Mammary epithelial cell (primary cell): ENCODE measurements at regions not wholly inside any gene's neighbourhood (a gene's known extent, or its start where the extent isn't known, plus 50 kb on each side); places are given as distances from the start of the nearest gene placed in this dataset.

Source experiments
- EZH2 ChIP-seq: IDR thresholded peaks from 2 replicates; pipeline ENCODE4 v1.6.1; 2012; ENCODE audit warnings: low read length, inconsistent platforms, borderline replicate concordance
- TF ChIP-seq, protein P1 (sequence below), 2 donors: IDR thresholded peaks in 1 of 2; conservative IDR thresholded peaks in 1 of 2; 2 replicates each; pipeline ENCODE4 v1.5.1; 2011 to 2012; ENCODE audit warnings: inconsistent platforms in 2 of 2, low read length in 2 of 2, mild to moderate bottlenecking in 2 of 2, control low read depth in 1 of 2, low read depth in 1 of 2; ENCODE audit not compliant: insufficient read depth in 1 of 2; ENCODE audit errors: extremely low read depth in 1 of 2

DNA sequence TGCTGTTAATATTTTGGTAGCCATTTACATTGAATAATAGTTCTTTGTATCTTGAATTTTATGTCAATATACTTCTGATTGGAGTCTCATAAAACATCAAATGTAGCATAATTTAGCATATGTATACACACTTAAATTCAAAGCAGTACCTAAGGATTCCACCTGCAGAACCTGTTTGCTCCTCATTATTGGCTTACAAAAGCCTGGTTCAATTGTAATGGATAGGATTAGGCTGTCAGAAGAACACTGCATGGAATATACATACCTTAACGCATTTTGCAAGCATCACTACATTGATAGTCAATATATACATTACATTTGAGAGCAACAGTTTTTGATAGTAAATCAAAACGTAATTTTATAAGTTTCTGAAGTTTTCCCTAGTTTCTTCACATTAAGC lies 711.3 kb upstream of the COX7C start:
- TF ChIP-seq, protein P1, sequence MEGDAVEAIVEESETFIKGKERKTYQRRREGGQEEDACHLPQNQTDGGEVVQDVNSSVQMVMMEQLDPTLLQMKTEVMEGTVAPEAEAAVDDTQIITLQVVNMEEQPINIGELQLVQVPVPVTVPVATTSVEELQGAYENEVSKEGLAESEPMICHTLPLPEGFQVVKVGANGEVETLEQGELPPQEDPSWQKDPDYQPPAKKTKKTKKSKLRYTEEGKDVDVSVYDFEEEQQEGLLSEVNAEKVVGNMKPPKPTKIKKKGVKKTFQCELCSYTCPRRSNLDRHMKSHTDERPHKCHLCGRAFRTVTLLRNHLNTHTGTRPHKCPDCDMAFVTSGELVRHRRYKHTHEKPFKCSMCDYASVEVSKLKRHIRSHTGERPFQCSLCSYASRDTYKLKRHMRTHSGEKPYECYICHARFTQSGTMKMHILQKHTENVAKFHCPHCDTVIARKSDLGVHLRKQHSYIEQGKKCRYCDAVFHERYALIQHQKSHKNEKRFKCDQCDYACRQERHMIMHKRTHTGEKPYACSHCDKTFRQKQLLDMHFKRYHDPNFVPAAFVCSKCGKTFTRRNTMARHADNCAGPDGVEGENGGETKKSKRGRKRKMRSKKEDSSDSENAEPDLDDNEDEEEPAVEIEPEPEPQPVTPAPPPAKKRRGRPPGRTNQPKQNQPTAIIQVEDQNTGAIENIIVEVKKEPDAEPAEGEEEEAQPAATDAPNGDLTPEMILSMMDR (conservative IDR thresholded peaks at IDR 0.05 in 1 of 2, IDR thresholded peaks at IDR 0.05 in 1 of 2; ENCODE audit: extremely low read depth in 1 of 2, insufficient read depth in 1 of 2, low read depth in 1 of 2, low read length in 2 of 2) = no peak
- no peak for TF ChIP-seq EZH2
